ENCODE measurements at regions not wholly inside any gene's neighbourhood (a gene's known extent, or its start where the extent isn't known, plus 50 kb on each side); places are given as distances from the start of the nearest gene placed in this dataset.
"Not testable (repeated sequence)": the region's sequence is repeated elsewhere in the genome, so short reads cannot be mapped to it uniquely, and the experiment has no call there.

DNA sequence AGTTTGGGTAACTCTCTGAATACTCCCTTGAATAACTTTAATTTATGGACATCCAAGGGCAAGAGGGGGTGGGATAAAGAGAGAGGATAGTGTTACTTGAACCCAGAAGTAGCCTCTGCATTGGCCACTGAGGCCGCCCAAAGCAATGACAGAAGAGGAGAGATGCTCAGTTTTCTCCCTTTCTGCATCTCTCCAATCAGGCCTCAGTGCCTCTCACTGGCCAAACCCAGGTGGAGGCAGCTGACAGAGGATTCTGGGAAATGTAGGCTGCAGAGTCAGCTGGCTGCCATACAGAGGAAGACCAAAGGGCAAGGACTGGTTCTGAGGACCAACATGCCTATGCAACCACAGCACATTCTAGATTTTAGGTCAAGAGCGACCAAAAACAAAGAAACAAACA lies 719.4 kb downstream of the MAT2B start:
- DNase-seq, result no peak

- no peak for DNase-seq
Measured at GRCh38 chr5:164230341-164230740, 724.9 kb downstream of the MAT2B start.

- DNase-seq, result no peak
Measured at GRCh38 chr5:164233791-164234190, 728.4 kb downstream of the MAT2B start.

DNA sequence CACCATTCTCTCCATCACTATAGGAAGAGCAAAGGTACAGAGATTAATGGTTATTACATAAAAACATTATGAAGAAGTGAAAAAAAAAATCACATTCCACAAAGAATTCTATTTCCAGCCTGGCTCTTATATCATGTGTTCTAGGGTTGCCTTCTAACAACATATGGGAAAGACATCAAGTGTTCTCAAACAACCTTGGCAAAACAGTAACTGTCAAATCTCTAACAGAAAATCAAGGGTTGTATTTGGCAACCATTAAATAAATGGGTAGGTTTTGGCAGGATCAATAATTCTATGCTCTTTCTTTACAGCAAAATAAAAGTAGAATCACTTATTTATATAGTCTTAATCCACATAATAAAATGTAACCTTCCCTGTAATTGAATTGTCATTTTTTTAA lies 728.9 kb downstream of the MAT2B start:
- DNase-seq, result no peak

GRCh38 chr5:164235300-164235891 lies 730.0 kb downstream of the MAT2B start:
- no peak for DNase-seq

DNA sequence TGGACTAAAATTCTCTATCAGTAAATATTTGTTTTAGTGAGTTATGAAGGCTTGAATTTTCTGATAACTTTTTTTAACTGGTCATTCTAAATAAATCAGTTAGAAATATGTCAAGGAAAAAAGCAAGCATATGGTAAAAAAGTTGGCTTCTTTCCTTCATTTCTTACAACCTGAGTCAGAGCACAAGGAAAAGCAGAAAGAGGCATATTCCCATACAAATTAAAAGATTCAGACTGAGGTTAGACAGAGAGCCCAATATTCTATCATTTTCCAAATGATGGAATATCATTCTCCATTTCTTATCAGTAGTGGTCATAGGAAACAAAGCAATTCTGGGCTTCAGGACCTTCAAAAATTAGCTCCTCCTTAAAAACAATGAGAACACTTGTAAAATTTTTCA lies 732.1 kb downstream of the MAT2B start:
- no peak for DNase-seq

DNA sequence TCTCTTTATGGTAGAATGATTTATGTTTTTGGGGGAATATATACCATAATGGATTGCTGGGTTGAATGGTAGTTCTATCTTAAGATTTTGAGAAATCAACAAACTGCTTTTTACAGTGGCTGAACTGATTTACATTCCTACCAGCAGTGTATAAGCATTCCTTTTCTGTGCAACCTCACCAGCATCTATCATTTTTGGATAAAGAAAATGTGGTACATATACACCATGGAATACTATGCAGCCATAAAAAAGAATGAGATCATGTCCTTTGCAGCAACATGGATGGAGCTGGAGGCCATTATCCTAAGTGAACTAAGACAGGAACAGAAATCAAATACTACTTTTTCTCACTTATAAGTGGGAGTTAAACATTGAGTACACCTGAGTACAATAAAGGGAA lies 746.4 kb downstream of the MAT2B start:
- not testable (repeated sequence) for DNase-seq

- DNase-seq, result no peak
Measured at GRCh38 chr5:164253764-164254163, 748.3 kb downstream of the MAT2B start.

DNA sequence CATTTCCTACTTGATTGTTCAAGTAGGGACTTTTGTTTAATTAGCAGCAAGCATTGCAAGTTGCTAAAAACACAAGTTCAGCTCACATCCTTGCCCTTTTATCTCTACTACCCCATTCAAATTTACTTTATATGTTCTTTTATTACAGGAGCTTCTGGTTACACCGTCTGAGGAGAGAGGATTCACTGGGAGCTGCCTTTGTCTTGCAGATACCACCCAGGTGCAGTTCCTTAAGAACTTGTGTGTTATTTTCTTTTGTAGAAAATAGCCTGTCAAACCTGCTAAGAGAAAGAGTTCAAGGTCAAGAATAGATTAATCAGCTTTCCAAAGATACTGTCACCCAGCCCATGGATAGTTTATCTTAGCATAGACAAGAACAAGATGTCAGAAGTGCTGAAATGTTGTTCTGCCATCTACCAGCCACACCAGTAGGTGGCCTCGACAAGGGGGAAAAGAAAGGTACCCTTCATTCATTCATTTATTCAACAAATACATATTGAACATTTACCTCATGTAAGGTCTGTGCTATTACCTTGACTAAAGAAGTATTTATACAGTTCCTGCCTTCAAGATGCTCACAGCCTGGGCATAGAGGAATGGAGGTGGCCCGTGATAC lies 750.3 kb downstream of the MAT2B start:
- no peak for DNase-seq

DNA sequence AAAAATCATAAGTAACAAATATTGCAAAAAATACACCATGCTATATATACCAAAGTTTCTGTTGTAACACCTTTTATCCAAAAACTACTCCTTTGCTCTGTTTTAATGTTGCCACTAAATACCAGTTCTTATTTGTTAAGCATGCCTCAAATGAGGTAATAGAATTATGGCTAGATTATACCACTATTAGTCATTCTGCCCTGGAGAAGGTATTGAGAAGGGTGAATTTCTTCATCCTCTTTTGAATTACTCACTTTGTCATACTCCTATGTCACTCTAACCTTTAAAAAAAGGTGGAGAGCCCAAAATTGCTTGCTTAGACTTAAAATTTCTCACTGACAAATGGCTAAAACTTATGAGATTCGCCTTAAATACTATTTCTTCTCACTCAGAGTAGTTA lies 750.9 kb downstream of the MAT2B start:
- DNase-seq, result no peak

GRCh38 chr5:164256954-164257353 lies 751.5 kb downstream of the MAT2B start:
- no peak for DNase-seq

GRCh38 chr5:164265566-164265965 lies 760.1 kb downstream of the MAT2B start:
- no peak for DNase-seq

DNA sequence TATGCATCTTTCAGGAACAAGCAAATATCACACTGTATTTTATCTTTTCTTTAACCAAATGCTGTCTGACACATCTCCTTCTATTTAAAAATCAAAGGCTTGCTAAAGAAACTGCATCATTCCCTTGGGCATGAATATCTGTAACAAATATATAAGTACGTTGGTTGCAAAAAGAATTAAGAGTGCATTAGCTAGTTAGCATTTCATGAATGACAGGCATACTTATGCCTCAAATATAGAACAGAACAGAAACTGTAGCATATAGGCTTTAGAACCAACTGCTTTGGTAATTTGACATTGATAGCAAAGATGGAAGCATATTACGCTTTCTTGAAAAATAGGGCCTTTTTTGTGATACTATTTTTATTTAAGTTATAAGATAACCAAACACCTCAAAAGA lies 761.2 kb downstream of the MAT2B start:
- DNase-seq, result no peak

DNA sequence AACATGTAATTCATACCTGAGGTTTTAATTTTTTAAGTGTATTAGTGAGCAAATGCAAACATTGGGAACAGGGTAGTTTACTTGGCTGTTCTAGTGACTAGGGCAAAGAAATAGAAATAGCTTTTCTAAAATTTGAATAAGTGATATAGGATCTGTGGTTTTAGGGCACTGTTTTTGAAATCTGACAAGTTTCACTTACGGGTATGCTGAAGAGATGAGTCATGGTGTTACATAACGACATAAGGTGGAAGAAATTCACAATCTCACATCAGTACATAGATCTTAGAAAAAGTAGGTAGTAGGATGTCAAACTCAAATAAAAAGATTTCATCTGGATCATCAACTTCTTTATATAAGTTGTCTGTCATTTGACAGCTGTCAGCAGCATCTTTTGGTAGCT lies 772.3 kb downstream of the MAT2B start:
- no peak for DNase-seq

GRCh38 chr5:164289526-164289925 lies 784.1 kb downstream of the MAT2B start:
- DNase-seq, result no peak

- DNase-seq, result no peak
Measured at GRCh38 chr5:164296603-164297080, 791.2 kb downstream of the MAT2B start.

DNA sequence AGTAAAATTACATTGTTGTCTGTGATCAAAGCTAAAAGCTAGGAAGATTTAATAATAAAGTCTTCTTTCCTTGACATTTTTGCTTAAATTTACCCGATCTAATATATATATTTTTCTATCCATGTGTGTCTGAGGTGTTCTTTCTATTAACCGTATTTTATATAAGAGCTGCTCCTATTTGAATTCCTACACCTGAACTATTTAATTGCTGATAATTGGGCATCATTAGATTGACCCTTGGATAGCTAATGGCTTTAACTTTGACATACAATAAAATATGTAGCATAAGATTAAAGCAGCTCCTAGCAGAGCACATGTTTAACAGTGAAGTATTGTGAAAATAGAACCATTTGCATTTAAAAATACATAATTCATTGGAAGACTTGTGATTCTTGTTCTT lies 792.7 kb downstream of the MAT2B start:
- no peak for DNase-seq

DNA sequence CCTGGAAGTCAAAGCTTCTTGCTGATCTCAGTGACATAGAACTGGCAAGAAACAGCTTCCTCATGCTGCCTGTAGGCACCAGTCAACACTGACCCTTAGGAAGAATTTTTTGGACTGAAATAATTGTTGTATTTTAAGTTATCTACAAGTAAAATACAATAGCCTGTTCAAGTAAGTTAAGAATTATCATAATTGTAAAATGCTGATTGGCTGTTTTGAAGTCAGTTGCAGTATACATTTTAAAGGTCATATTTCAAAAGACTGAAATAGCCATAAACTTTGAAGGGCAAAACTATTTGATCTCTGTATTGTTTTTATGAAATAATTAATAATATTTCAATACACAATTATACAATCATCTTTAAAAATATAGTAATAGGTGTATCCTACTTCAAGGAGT lies 794.9 kb downstream of the MAT2B start:
- DNase-seq, result no peak

DNA sequence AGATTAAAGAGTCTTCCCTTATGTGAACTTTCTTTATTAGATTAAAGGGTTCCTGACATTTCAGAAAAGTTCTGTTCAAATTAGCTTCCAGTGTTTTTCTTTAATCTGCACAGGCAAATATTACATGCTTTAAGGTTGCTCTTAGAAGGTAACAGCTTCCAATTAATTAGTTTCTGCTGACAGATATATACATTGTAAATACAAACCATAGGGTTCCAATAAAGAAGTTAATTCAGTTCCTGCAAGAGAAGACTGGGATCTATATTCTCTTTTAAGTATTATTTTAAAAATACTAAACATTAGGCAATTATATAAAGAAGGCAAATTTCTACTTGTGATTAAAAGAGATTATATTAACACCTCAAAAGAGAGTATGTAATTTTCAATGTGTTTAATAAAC lies 795.7 kb downstream of the MAT2B start:
- DNase-seq, result no peak

GRCh38 chr5:164301708-164302107 lies 796.3 kb downstream of the MAT2B start:
- DNase-seq, result no peak

DNA sequence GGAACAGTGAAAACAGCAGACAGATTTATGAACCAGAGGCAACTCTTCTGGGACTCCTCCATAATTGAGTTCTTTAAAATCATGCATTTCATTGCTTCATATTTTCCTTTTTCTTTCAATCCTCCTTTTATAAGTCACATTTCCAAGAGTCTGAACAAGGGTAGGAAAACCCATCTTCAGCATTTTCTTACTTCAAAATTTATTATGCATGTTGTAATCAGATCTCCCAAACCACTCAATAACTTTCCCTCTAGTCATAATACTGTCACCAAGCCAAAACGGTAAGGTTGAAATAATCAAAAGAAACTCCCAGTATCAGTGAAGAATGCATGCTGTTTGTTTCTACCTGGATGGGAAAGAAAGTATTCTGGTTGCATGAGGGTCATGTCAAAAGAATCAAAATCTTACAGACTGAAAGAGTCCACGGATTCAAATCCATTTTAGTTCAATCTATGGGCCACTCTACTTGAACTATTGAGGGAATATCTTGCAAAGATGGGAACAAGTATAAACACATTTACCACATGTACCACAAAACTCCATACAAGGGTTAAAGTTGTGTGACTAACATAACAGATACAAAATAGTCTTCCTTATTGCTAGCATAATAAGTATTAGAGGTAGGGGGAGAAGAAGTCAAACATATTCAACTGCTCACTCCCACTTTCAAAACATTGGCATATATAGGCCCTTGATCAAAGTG lies 797.3 kb downstream of the MAT2B start:
- DNase-seq, result no peak

- DNase-seq, result no peak
Measured at GRCh38 chr5:164303646-164304215, 798.3 kb downstream of the MAT2B start.

DNA sequence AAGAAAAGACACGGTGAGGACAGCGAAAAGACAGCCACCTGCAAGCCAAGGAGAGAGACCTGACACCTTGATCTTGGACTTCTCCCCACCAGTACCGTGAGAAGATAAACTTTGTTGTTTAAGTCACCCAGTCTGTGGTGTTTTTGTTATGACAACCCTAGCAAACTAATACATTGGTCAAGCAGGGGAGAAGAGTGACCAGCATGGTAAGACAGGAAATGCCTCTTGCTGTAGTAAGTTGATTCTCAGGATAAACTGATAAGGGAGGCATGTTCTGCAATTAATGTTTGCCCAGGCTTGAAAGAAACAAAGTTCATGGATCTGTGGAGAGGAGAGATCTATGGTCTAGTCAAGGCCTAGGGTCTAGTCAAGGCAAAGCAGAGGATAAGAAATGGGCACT lies 801.2 kb downstream of the MAT2B start:
- DNase-seq, result no peak

- DNase-seq, result no peak
Measured at GRCh38 chr5:164312801-164313200, 807.4 kb downstream of the MAT2B start.

Data from 8988T (cell line).